Panc1 (cell line): ENCODE measurements at regions not wholly inside any gene's neighbourhood (a gene's known extent, or its start where the extent isn't known, plus 50 kb on each side); places are given as distances from the start of the nearest gene placed in this dataset.

Experiments used
- CTCF ChIP-seq: fragments of 450-650 bp; IDR thresholded peaks from 2 replicates; pipeline ENCODE4 v1.5.1; 2017; ENCODE audit warnings: mild to moderate bottlenecking
- POLR2AphosphoS5 ChIP-seq: IDR thresholded peaks from 2 replicates; pipeline ENCODE4 v1.6.1; 2012; ENCODE audit warnings: mild to moderate bottlenecking, low read depth, low read length, moderate library complexity
- REST ChIP-seq, 2 experiments: IDR thresholded peaks; 2 replicates each; pipeline ENCODE4 v1.6.1; 2011 to 2012; ENCODE audit warnings: low read depth in 2 of 2, control low read depth in 1 of 2, low read length in 1 of 2, mild to moderate bottlenecking in 1 of 2, moderate library complexity in 1 of 2; ENCODE audit not compliant: insufficient read depth in 1 of 2
- SIN3A ChIP-seq: IDR thresholded peaks from 2 replicates; pipeline ENCODE4 v1.6.1; 2012; ENCODE audit warnings: low read depth, mild to moderate bottlenecking, low read length, moderate library complexity, borderline replicate concordance; ENCODE audit not compliant: insufficient read depth
- TCF7L2 ChIP-seq: IDR thresholded peaks from 2 replicates; pipeline ENCODE4 v1.6.1; 2011; ENCODE audit warnings: mild to moderate bottlenecking, low read depth, low read length, inconsistent platforms

- TF ChIP-seq CTCF: no peak
- no peak for TF ChIP-seq TCF7L2
- no peak for TF ChIP-seq POLR2AphosphoS5
- no peak for TF ChIP-seq REST (IDR thresholded peaks at IDR 0.05; ENCODE audit: insufficient read depth in 1 of 2, low read depth in 2 of 2, low read length in 1 of 2)
- no peak for TF ChIP-seq SIN3A
These were observed 243.4 kb upstream of the SALL1 start for GRCh38 chr16:51394421-51394820.
